Neural cell (in vitro differentiated cells): ENCODE measurements at regions not wholly inside any gene's neighbourhood (a gene's known extent, or its start where the extent isn't known, plus 50 kb on each side); places are given as distances from the start of the nearest gene placed in this dataset.

Experiments
- H2AFZ ChIP-seq: fragments of 200-600, 300-800 bp; sonication (generic), shearing (Covaris generic); 2 replicates; pipeline ENCODE4 v1.6.0; 2014; ENCODE audit warnings: low read depth, mild to moderate bottlenecking, antibody characterized with exemption, low read length, moderate library complexity
- H3F3A ChIP-seq: fragments of 200-600 bp; shearing (Covaris generic); 2 replicates; pipeline ENCODE4 v1.6.1; 2016; ENCODE audit warnings: mild to moderate bottlenecking, moderate library complexity, mixed read lengths, antibody characterized with exemption, low read length; ENCODE audit not compliant: insufficient read depth, poor library complexity, severe bottlenecking
- H3K27ac ChIP-seq: fragments of 200-600, 300-800 bp; sonication (generic), shearing (Covaris generic); 2 replicates; pipeline ENCODE4 v1.5.1; 2014; ENCODE audit warnings: mild to moderate bottlenecking, low read length, moderate library complexity
- H3K27me3 ChIP-seq: fragments of 300-800, 200-600 bp; sonication (generic), shearing (Covaris generic); 2 replicates; pipeline ENCODE4 v1.6.0; 2014; ENCODE audit warnings: mild to moderate bottlenecking, low read depth, low read length, moderate library complexity; ENCODE audit not compliant: insufficient read depth
- H3K36me3 ChIP-seq: fragments of 300-800, 200-600 bp; sonication (generic), shearing (Covaris generic); 2 replicates; pipeline ENCODE4 v1.5.1; 2014; ENCODE audit warnings: mild to moderate bottlenecking, antibody characterized with exemption, low read length, moderate library complexity; ENCODE audit not compliant: insufficient read depth
- H3K4me2 ChIP-seq: fragments of 300-800, 200-600 bp; sonication (generic), shearing (Covaris generic); 2 replicates; pipeline ENCODE4 v1.6.0; 2014; ENCODE audit warnings: mild to moderate bottlenecking, low read length
- H3K4me3 ChIP-seq: fragments of 300-800, 200-600 bp; sonication (generic), shearing (Covaris generic); 2 replicates; pipeline ENCODE4 v1.5.1; 2014; ENCODE audit warnings: mild to moderate bottlenecking, low read length, moderate library complexity
- H3K79me2 ChIP-seq: fragments of 200-600 bp; shearing (Covaris generic); replicated peaks from 2 replicates; pipeline ENCODE4 v1.6.0; 2014; ENCODE audit warnings: mild to moderate bottlenecking, low read length, moderate library complexity; ENCODE audit not compliant: insufficient read depth
- H3K9ac ChIP-seq: fragments of 300-800, 200-600 bp; sonication (generic), shearing (Covaris generic); 2 replicates; pipeline ENCODE4 v1.6.1; 2016; ENCODE audit warnings: mild to moderate bottlenecking, low read length, mixed read lengths
- H3K9me2 ChIP-seq: fragments of 200-600 bp; shearing (Covaris generic); 2 replicates; pipeline ENCODE4 v1.6.1; 2016; ENCODE audit warnings: mild to moderate bottlenecking, low read length, mixed read lengths; ENCODE audit not compliant: insufficient read depth
- H3K9me3 ChIP-seq: fragments of 200-600, 300-800 bp; sonication (generic), shearing (Covaris generic); 2 replicates; pipeline ENCODE4 v1.6.1; 2016; ENCODE audit warnings: mild to moderate bottlenecking, mixed run types, low read length, moderate library complexity, mixed read lengths
- H4K20me1 ChIP-seq: fragments of 200-600 bp; shearing (Covaris generic); 2 replicates; pipeline ENCODE4 v1.6.1; 2016; ENCODE audit warnings: mild to moderate bottlenecking, mixed run types; ENCODE audit not compliant: insufficient read depth
- EP300 ChIP-seq: fragments of 450-650 bp; conservative IDR thresholded peaks from 2 replicates; pipeline ENCODE4 v1.6.1; 2014; ENCODE audit warnings: antibody characterized with exemption, mild to moderate bottlenecking, moderate library complexity; ENCODE audit not compliant: poor library complexity, severe bottlenecking
- EZH2 ChIP-seq: fragments of 200-600, 300-800 bp; shearing (Covaris generic), sonication (generic); IDR thresholded peaks from 2 replicates; pipeline ENCODE4 v1.6.1; 2014; ENCODE audit warnings: antibody characterized with exemption, low read length, borderline replicate concordance, mild to moderate bottlenecking; ENCODE audit not compliant: insufficient read depth, poor library complexity, severe bottlenecking
- MXI1 ChIP-seq: fragments of 450-650 bp; conservative IDR thresholded peaks from 2 replicates; pipeline ENCODE4 v1.6.1; 2014; ENCODE audit warnings: antibody characterized with exemption, mild to moderate bottlenecking; ENCODE audit not compliant: poor library complexity, severe bottlenecking
- POLR2AphosphoS5 ChIP-seq: IDR thresholded peaks from 2 replicates; pipeline ENCODE4 v1.6.1; 2012
- RAD21 ChIP-seq: fragments of 450-650 bp; conservative IDR thresholded peaks from 2 replicates; pipeline ENCODE4 v1.6.1; 2014; ENCODE audit warnings: antibody characterized with exemption, mild to moderate bottlenecking, moderate library complexity
- REST ChIP-seq: IDR thresholded peaks from 2 replicates; pipeline ENCODE4 v1.6.1; 2012; ENCODE audit warnings: borderline replicate concordance
- SMC3 ChIP-seq: fragments of 450-650 bp; conservative IDR thresholded peaks from 2 replicates; pipeline ENCODE4 v1.6.1; 2014; ENCODE audit warnings: antibody characterized with exemption, mild to moderate bottlenecking, moderate library complexity; ENCODE audit not compliant: poor library complexity
- TAF1 ChIP-seq: IDR thresholded peaks from 2 replicates; pipeline ENCODE4 v1.6.1; 2012; ENCODE audit warnings: low read depth
- TF ChIP-seq, protein P1 (sequence below): fragments of 450-650 bp; IDR thresholded peaks from 2 replicates; pipeline ENCODE4 v1.5.1; 2014; ENCODE audit warnings: antibody characterized with exemption, mild to moderate bottlenecking, moderate library complexity; ENCODE audit not compliant: poor library complexity, severe bottlenecking

GRCh38 chr17:51421525-51421924, 161.2 kb downstream of the UTP18 start:
- TF ChIP-seq EP300 (no peak), POLR2AphosphoS5 (no peak), RAD21 (no peak), TAF1 (no peak), REST (no peak), SMC3 (no peak), EZH2 (no peak), MXI1 (no peak)
- TF ChIP-seq, protein P1, sequence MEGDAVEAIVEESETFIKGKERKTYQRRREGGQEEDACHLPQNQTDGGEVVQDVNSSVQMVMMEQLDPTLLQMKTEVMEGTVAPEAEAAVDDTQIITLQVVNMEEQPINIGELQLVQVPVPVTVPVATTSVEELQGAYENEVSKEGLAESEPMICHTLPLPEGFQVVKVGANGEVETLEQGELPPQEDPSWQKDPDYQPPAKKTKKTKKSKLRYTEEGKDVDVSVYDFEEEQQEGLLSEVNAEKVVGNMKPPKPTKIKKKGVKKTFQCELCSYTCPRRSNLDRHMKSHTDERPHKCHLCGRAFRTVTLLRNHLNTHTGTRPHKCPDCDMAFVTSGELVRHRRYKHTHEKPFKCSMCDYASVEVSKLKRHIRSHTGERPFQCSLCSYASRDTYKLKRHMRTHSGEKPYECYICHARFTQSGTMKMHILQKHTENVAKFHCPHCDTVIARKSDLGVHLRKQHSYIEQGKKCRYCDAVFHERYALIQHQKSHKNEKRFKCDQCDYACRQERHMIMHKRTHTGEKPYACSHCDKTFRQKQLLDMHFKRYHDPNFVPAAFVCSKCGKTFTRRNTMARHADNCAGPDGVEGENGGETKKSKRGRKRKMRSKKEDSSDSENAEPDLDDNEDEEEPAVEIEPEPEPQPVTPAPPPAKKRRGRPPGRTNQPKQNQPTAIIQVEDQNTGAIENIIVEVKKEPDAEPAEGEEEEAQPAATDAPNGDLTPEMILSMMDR, result no peak
- H3K4me3 ChIP-seq, result no peak overlapping the region
- no peaks in the 10 kb centered on the region for H3K79me2 ChIP-seq
- H3K9me3 ChIP-seq, result no peaks in the 10 kb centered on the region
- no peaks in the 10 kb centered on the region for H3K36me3 ChIP-seq
- H3K9me2 ChIP-seq, result no peaks in the 10 kb centered on the region
- H3F3A ChIP-seq, result no peaks in the 10 kb centered on the region
- H3K27ac ChIP-seq, result no peak overlapping the region
- no peak overlapping the region for H3K9ac ChIP-seq
- H3K27me3 ChIP-seq, result no peaks in the 10 kb centered on the region
- H3K4me2 ChIP-seq, result no peak overlapping the region
- H2AFZ ChIP-seq, result no peak overlapping the region
- no peaks in the 10 kb centered on the region for H4K20me1 ChIP-seq

DNA sequence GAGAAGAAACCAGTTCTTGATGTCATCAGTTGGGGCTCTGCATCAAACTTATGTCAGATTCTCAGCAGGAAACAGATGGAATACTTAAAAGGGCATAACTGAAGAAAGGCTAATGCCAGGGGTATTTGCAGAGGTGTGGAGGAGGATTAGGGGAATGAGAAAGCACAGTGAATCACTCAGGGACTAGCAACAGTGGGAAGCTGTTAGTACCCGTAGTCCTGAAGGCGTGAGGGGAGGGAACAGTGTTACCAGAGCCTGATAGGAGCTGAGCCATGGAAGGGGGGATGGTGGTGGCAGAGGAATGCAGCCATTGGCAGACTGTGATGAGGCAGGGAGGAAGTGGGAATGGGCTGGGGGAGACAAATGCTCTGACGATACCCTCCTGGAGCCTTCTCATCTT, 162.3 kb downstream of the UTP18 start:
- Histone ChIP-seq H2AFZ (no peak overlapping the region), H3K27ac (no peak overlapping the region), H3K79me2 (no peaks in the 10 kb centered on the region), H3K9me2 (no peaks in the 10 kb centered on the region), H3K4me3 (no peak overlapping the region), H3K27me3 (no peaks in the 10 kb centered on the region), H3K9me3 (no peaks in the 10 kb centered on the region), H3F3A (no peaks in the 10 kb centered on the region), H3K9ac (no peak overlapping the region), H4K20me1 (no peaks in the 10 kb centered on the region), H3K36me3 (no peaks in the 10 kb centered on the region), H3K4me2 (no peak overlapping the region)
- no peak for TF ChIP-seq POLR2AphosphoS5
